Upper lobe of left lung (tissue), 6 donors: ENCODE measurements at regions not wholly inside any gene's neighbourhood (a gene's known extent, or its start where the extent isn't known, plus 50 kb on each side); places are given as distances from the start of the nearest gene placed in this dataset.

Experiments
- ATAC-seq, 2 donors: fragments of 200-7000 bp; cut with Tn5 transposase; one replicate each; pipeline ENCODE4 v1.9.1; 2022; ENCODE audit warnings: mild to moderate bottlenecking in 2 of 2, moderate library complexity in 2 of 2; ENCODE audit not compliant: low FRiP score in 2 of 2
- DNase-seq, 2 donors: peaks; one replicate each; pipeline ENCODE4 v3.0.0-alpha.2; 2019 to 2020
- H3K27ac ChIP-seq, 4 donors: fragments of 200-600 bp; sonication (generic); one replicate each; pipeline ENCODE4 v1.5.1; 2016 to 2019
- H3K27me3 ChIP-seq, 4 donors: fragments of 200-600 bp; sonication (generic); one replicate each; pipeline ENCODE4 v1.5.1; 2017 to 2019
- H3K36me3 ChIP-seq, 4 donors: fragments of 200-600 bp; sonication (generic); one replicate each; pipeline ENCODE4 v1.5.1; 2016 to 2019
- H3K4me1 ChIP-seq, 4 donors: fragments of 200-600 bp; sonication (generic); one replicate each; pipeline ENCODE4 v1.5.1; 2018 to 2019
- H3K4me3 ChIP-seq, 4 donors: fragments of 200-600 bp; sonication (generic); one replicate each; pipeline ENCODE4 v1.5.1; 2017 to 2019; ENCODE audit warnings: mild to moderate bottlenecking in 2 of 4, moderate library complexity in 1 of 4
- H3K9me3 ChIP-seq, 4 donors: fragments of 200-600 bp; sonication (generic); one replicate each; pipeline ENCODE4 v1.5.1; 2018 to 2019
- EP300 ChIP-seq, 4 donors: sonication (generic); formaldehyde crosslinking; IDR thresholded peaks; one replicate each; pipeline ENCODE4 v1.5.1; 2017; ENCODE audit warnings: antibody characterized with exemption in 4 of 4, control low read depth in 2 of 4
- POLR2A ChIP-seq, 4 donors: fragments of 450-650 bp; IDR thresholded peaks; one replicate each; pipeline ENCODE4 v1.5.1; 2016 to 2017; ENCODE audit warnings: antibody characterized with exemption in 4 of 4, mild to moderate bottlenecking in 2 of 4
- POLR2AphosphoS5 ChIP-seq, 2 donors: sonication (generic); formaldehyde crosslinking; IDR thresholded peaks; one replicate each; pipeline ENCODE4 v1.5.1; 2017; ENCODE audit warnings: antibody characterized with exemption in 2 of 2
- WGBS, 2 donors: methylation state at CpG; one replicate each; pipeline ENCODE4 v1.1.5; 2017 to 2018; 5-methylcytosine and 5-hydroxymethylcytosine counted together
- TF ChIP-seq, protein P1 (sequence below), 6 experiments: fragments of 450-650 bp in 4 of 6; fragments of 200-600 bp in 2 of 6; sonication (generic) in 2 of 6; IDR thresholded peaks; one replicate each; pipeline ENCODE4 v1.5.1; 2016 to 2019; ENCODE audit warnings: antibody characterized with exemption in 6 of 6
- donor health status: DM: no; HTN: no; CAD: no; lungs with moderate emphysema.
- donor health status: DM: no; HTN: yes; CAD: no; lungs with severe emphysema.

DNA sequence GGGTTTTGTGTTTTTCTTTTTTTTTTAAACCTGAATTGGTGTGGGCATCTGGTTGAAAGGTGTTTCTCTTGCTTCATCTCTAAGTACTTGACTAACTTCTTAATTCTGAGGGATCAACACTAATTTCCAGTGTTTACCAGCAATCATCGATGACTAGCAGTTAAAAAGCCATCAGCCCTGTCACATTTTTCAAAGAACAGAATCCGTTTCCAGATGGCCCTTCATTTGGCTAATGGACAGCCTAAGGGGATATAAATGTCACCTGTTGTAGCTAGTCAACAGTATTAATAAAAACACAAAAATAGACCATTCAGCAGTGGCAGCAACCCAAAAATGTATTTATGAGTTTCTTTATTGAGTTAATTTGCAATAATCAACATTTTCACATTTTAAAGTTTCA lies 1076.5 kb downstream of the MAT2B start:
- no peak overlapping the region for H3K4me3 ChIP-seq
- H3K27me3 ChIP-seq = no peaks in the 10 kb centered on the region
- DNase-seq (no peak), ATAC-seq (no peak)
- H3K4me1 ChIP-seq = no peaks in the 10 kb centered on the region
- whole genome bisulfite sequencing, 2 donors = 52 to 57% methylated on average over 2 of the region's 2 CpGs
- H3K27ac ChIP-seq = no peak overlapping the region
- TF ChIP-seq, protein P1, sequence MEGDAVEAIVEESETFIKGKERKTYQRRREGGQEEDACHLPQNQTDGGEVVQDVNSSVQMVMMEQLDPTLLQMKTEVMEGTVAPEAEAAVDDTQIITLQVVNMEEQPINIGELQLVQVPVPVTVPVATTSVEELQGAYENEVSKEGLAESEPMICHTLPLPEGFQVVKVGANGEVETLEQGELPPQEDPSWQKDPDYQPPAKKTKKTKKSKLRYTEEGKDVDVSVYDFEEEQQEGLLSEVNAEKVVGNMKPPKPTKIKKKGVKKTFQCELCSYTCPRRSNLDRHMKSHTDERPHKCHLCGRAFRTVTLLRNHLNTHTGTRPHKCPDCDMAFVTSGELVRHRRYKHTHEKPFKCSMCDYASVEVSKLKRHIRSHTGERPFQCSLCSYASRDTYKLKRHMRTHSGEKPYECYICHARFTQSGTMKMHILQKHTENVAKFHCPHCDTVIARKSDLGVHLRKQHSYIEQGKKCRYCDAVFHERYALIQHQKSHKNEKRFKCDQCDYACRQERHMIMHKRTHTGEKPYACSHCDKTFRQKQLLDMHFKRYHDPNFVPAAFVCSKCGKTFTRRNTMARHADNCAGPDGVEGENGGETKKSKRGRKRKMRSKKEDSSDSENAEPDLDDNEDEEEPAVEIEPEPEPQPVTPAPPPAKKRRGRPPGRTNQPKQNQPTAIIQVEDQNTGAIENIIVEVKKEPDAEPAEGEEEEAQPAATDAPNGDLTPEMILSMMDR (IDR thresholded peaks at IDR 0.05) = no peak
- TF ChIP-seq POLR2A (IDR thresholded peaks at IDR 0.05) (no peak), EP300 (IDR thresholded peaks at IDR 0.05) (no peak), POLR2AphosphoS5 (IDR thresholded peaks at IDR 0.05) (no peak)
- no peaks in the 10 kb centered on the region for H3K9me3 ChIP-seq
- H3K36me3 ChIP-seq = no peaks in the 10 kb centered on the region

DNA sequence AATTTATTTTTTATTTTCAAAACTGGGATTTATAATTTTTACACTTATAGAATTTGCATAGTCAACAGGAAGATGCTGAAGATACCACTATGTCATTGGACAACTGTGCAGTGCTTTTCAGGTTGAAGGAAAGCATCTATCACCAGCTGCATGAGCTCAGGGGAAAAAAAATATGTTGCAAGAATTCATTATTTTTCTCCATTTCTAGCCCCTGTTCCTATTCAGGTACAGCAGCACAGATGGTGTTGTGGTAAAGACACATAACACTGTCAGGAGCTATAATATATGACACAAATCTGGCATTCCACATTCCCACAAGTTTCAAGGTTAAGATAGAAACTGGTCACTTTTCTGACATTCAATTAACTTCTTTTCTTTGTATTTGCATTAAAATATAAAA lies 1088.6 kb downstream of the MAT2B start:
- DNase-seq (no peak), ATAC-seq (no peak)
- Histone ChIP-seq H3K9me3 (no peaks in the 10 kb centered on the region), H3K27me3 (no peaks in the 10 kb centered on the region), H3K27ac (no peak overlapping the region), H3K4me1 (no peaks in the 10 kb centered on the region), H3K36me3 (no peaks in the 10 kb centered on the region), H3K4me3 (no peak overlapping the region)
- TF ChIP-seq POLR2AphosphoS5 (IDR thresholded peaks at IDR 0.05) (no peak), POLR2A (IDR thresholded peaks at IDR 0.05) (no peak), EP300 (IDR thresholded peaks at IDR 0.05) (no peak)
- TF ChIP-seq, protein P1 (IDR thresholded peaks at IDR 0.05) = no peak

DNA sequence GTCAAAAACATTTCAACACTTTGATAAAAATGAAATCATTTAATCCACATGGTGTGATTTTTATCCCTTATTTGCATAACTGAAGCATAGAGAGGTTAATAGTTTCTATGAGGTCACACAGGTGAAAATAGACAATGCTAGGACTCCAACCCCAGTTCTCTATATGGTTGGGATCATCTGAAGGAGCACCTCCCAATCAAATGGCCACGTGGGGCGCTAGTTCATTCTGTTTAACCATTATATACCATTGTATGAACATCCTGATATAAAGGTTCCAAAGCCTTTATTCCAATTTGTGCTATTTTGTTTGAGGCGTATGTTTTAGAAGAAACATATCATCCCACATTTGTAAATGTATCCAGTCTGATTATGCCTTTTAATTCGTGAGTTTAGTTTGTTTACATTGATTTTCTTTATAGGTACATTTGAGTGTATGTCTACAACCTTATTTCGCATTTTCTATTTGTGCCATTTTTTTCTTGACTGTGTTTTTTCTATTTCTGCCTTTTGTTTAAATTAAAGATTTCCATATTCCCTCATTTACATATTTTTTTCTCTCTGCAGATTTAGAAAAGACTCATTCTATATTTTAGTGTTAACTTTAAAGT lies 1092.0 kb downstream of the MAT2B start:
- ATAC-seq (no peak), DNase-seq (no peak)
- no peak overlapping the region for H3K4me3 ChIP-seq
- H3K4me1 ChIP-seq = no peaks in the 10 kb centered on the region
- H3K27me3 ChIP-seq = no peaks in the 10 kb centered on the region
- no peaks in the 10 kb centered on the region for H3K9me3 ChIP-seq
- no peak overlapping the region for H3K27ac ChIP-seq
- WGBS, 2 donors = 50 to 53% methylated on average over 5 of the region's 5 CpGs
- no peaks in the 10 kb centered on the region for H3K36me3 ChIP-seq
- TF ChIP-seq EP300 (IDR thresholded peaks at IDR 0.05) = no peak
- TF ChIP-seq POLR2AphosphoS5 (IDR thresholded peaks at IDR 0.05) = no peak
- TF ChIP-seq, protein P1 (IDR thresholded peaks at IDR 0.05) = no peak
- TF ChIP-seq POLR2A (IDR thresholded peaks at IDR 0.05) = no peak

DNA sequence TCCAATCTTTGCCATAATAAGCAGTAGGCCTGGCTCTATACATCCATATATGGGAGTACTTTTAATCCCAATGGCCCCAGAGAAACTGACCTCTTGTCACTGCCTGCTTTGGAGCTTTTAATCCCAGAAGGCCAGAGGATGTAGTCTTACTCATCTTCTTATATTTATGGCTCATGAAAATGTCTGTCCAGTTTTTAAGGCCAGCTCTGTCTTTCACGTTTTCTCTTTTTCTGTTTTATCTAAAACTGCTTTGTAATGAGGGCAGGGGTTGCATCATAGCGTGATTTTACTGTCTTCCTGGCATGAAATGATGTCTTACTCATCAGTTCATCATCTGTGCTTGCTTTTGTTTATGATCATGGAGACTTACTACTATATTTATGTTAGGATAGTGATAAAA lies 1094.9 kb downstream of the MAT2B start:
- ATAC-seq (no peak), DNase-seq (no peak)
- whole genome bisulfite sequencing, 2 donors = 47 to 56% methylated on average over 2 of the region's 2 CpGs
- Histone ChIP-seq H3K27me3 (no peaks in the 10 kb centered on the region), H3K9me3 (no peaks in the 10 kb centered on the region), H3K4me1 (no peaks in the 10 kb centered on the region), H3K27ac (no peak overlapping the region), H3K36me3 (no peaks in the 10 kb centered on the region), H3K4me3 (no peak overlapping the region)
- TF ChIP-seq POLR2AphosphoS5 (IDR thresholded peaks at IDR 0.05) (no peak), POLR2A (IDR thresholded peaks at IDR 0.05) (no peak), EP300 (IDR thresholded peaks at IDR 0.05) (no peak)
- TF ChIP-seq, protein P1 (IDR thresholded peaks at IDR 0.05) = no peak

DNA sequence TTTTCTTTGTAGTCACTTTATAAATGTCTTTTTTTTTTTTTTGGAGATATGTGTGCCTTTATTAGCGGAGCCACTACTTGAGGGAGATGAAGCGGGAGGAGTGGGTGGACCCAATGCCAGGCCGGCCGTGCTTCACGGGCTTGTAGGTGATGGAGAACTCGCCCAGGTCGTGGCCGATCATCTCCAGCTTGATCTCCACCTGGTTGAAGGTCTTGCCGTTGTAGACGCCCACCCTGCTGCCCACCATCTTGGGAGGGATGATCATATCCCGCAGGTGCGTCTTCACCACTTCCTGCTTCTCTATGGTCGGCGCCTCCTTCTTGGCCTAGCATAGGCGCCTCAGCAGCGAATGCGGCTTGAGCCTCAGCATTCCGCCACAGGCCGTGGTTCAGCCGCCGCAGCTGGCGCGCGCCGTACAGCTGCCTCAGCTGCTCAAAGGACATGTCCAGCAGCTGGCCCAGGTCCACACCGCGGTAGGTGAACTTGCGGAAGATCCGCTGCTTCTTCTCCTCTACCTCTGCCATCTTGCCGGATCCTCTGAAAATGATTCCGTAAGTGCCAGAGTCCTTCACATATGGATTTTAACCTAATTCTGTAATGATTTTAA lies 1095.6 kb downstream of the MAT2B start:
- no peaks in the 10 kb centered on the region for H3K36me3 ChIP-seq
- no peaks in the 10 kb centered on the region for H3K9me3 ChIP-seq
- 96 to 98% methylated on average over 30 to 31 of the region's 31 CpGs for WGBS, 2 donors
- no peaks in the 10 kb centered on the region for H3K27me3 ChIP-seq
- DNase-seq = peak in 1 of 2 donors; percentile 59
- H3K4me3 ChIP-seq = no peak overlapping the region
- TF ChIP-seq POLR2A (IDR thresholded peaks at IDR 0.05) = no peak
- no peak overlapping the region for H3K27ac ChIP-seq
- ATAC-seq = no peak
- no peaks in the 10 kb centered on the region for H3K4me1 ChIP-seq
